GM18507 (cell line): ENCODE measurements at regions not wholly inside any gene's neighbourhood (a gene's known extent, or its start where the extent isn't known, plus 50 kb on each side); places are given as distances from the start of the nearest gene placed in this dataset.
"Not testable (repeated sequence)": the region's sequence is repeated elsewhere in the genome, so short reads cannot be mapped to it uniquely, and the experiment has no call there.

Experiments used
- DNase-seq: peaks from one replicate; pipeline ENCODE4 v3.0.0; 2011; ENCODE audit warnings: low read depth; ENCODE audit not compliant: insufficient read length; ENCODE audit errors: extremely low spot score
- FAIRE-seq: peaks from 2 replicates; lab custom pipeline; 2011; peaks lifted over from hg19 to GRCh38; lab: Jason Lieb, UNC

- no peak for DNase-seq
- FAIRE-seq, result no peak
Observed at GRCh38 chr7:153130052-153130451, 370.5 kb downstream of the ACTR3B start.

GRCh38 chr7:153151766-153152165, 392.2 kb downstream of the ACTR3B start:
- DNase-seq, result no peak
- no peak for FAIRE-seq

- FAIRE-seq (no peak), DNase-seq (no peak)
Observed at GRCh38 chr7:153152801-153153422, 393.4 kb downstream of the ACTR3B start.

GRCh38 chr7:153158149-153158548, 398.6 kb downstream of the ACTR3B start:
- FAIRE-seq, result no peak

GRCh38 chr7:153170287-153170686, 410.7 kb downstream of the ACTR3B start:
- DNase-seq (no peak), FAIRE-seq (no peak)

More at GRCh38 chr7:153158149-153158548, 398.6 kb downstream of the ACTR3B start:
- DNase-seq, result no peak

GRCh38 chr7:153185936-153186335, 426.4 kb downstream of the ACTR3B start:
- FAIRE-seq (no peak), DNase-seq (no peak)

GRCh38 chr7:153188161-153188560, 428.6 kb downstream of the ACTR3B start:
- DNase-seq, result no peak
- FAIRE-seq, result no peak

- DNase-seq (no peak), FAIRE-seq (no peak)
Observed at GRCh38 chr7:153188630-153189029, 429.1 kb downstream of the ACTR3B start.

- no peak for DNase-seq
- no peak for FAIRE-seq
Observed at GRCh38 chr7:153190452-153190851, 430.9 kb downstream of the ACTR3B start.

- DNase-seq, result no peak
- FAIRE-seq, result no peak
Observed at GRCh38 chr7:153190986-153191385, 431.4 kb downstream of the ACTR3B start.

- FAIRE-seq (no peak), DNase-seq (peak; percentile 5)
Observed at GRCh38 chr7:153193144-153193595, 433.6 kb downstream of the ACTR3B start.

GRCh38 chr7:153217032-153217431, 457.5 kb downstream of the ACTR3B start:
- FAIRE-seq (no peak), DNase-seq (no peak)

GRCh38 chr7:153224890-153225289, 465.3 kb downstream of the ACTR3B start:
- DNase-seq (no peak), FAIRE-seq (no peak)

- not testable (repeated sequence) for FAIRE-seq, DNase-seq
Observed at GRCh38 chr7:153245136-153245535, 485.6 kb downstream of the ACTR3B start.

GRCh38 chr7:153245809-153246208, 486.3 kb downstream of the ACTR3B start:
- no peak for DNase-seq
- FAIRE-seq, result no peak

GRCh38 chr7:153247926-153248325, 488.4 kb downstream of the ACTR3B start:
- FAIRE-seq, result no peak

GRCh38 chr7:153258686-153259085, 499.1 kb downstream of the ACTR3B start:
- DNase-seq (no peak), FAIRE-seq (no peak)

More at GRCh38 chr7:153247926-153248325, 488.4 kb downstream of the ACTR3B start:
- no peak for DNase-seq

GRCh38 chr7:153276394-153276793, 516.8 kb downstream of the ACTR3B start:
- no peak for FAIRE-seq
- no peak for DNase-seq

- no peak for FAIRE-seq
- DNase-seq, result no peak
Observed at GRCh38 chr7:153286763-153287162, 527.2 kb downstream of the ACTR3B start.

- no peak for DNase-seq
- no peak for FAIRE-seq
Observed at GRCh38 chr7:153290066-153290465, 530.5 kb downstream of the ACTR3B start.

GRCh38 chr7:153297141-153297540, 537.6 kb downstream of the ACTR3B start:
- FAIRE-seq (no peak), DNase-seq (no peak)

GRCh38 chr7:153301936-153302335, 542.4 kb downstream of the ACTR3B start:
- DNase-seq, result no peak
- FAIRE-seq, result no peak
